CD4-positive, alpha-beta T cell treated with Interleukin-4 for 4 hours (primary cell): ENCODE measurements at regions not wholly inside any gene's neighbourhood (a gene's known extent, or its start where the extent isn't known, plus 50 kb on each side); places are given as distances from the start of the nearest gene placed in this dataset.
"Not testable (repeated sequence)": the region's sequence is repeated elsewhere in the genome, so short reads cannot be mapped to it uniquely, and the experiment has no call there.

ENCODE experiments used
- DNase-seq: peaks from one replicate; pipeline ENCODE4 v3.0.0-alpha.2; 2020

- no peak for DNase-seq
These were observed 116.6 kb downstream of the BUB3 start for GRCh38 chr10:123270806-123271205.

GRCh38 chr10:123272171-123272570, 118.0 kb downstream of the BUB3 start:
- no peak for DNase-seq

GRCh38 chr10:123274306-123275135, 120.3 kb downstream of the BUB3 start:
- DNase-seq, result no peak

GRCh38 chr10:123275136-123275564, 120.9 kb downstream of the BUB3 start:
- no peak for DNase-seq

- no peak for DNase-seq
These were observed 124.2 kb downstream of the BUB3 start for GRCh38 chr10:123278445-123278844.

- not testable (repeated sequence) for DNase-seq
These were observed 129.2 kb downstream of the BUB3 start for GRCh38 chr10:123283371-123283770.

GRCh38 chr10:123284022-123284421, 129.8 kb downstream of the BUB3 start:
- DNase-seq, result no peak

- DNase-seq, result no peak
These were observed 133.5 kb downstream of the BUB3 start for GRCh38 chr10:123287594-123288247.

GRCh38 chr10:123289432-123289831, 135.2 kb downstream of the BUB3 start:
- no peak for DNase-seq

- DNase-seq, result no peak
These were observed 139.9 kb downstream of the BUB3 start for GRCh38 chr10:123294109-123294508.

- no peak for DNase-seq
These were observed 140.7 kb downstream of the BUB3 start for GRCh38 chr10:123294886-123295285.

GRCh38 chr10:123295644-123296043, 141.4 kb downstream of the BUB3 start:
- DNase-seq, result no peak

GRCh38 chr10:123297175-123297574, 143.0 kb downstream of the BUB3 start:
- no peak for DNase-seq

- DNase-seq, result no peak
These were observed 144.4 kb downstream of the BUB3 start for GRCh38 chr10:123298583-123298982.

- no peak for DNase-seq
These were observed 145.4 kb downstream of the BUB3 start for GRCh38 chr10:123299598-123299997.

- DNase-seq, result no peak
These were observed 147.1 kb downstream of the BUB3 start for GRCh38 chr10:123301077-123301857.

GRCh38 chr10:123303581-123304337, 149.6 kb downstream of the BUB3 start:
- DNase-seq, result no peak

GRCh38 chr10:123305671-123306070, 151.5 kb downstream of the BUB3 start:
- no peak for DNase-seq

GRCh38 chr10:123306290-123306689, 152.1 kb downstream of the BUB3 start:
- DNase-seq, result no peak

- no peak for DNase-seq
These were observed 155.5 kb downstream of the BUB3 start for GRCh38 chr10:123309731-123310130.

GRCh38 chr10:123316776-123317175, 162.6 kb downstream of the BUB3 start:
- DNase-seq, result no peak

GRCh38 chr10:123318516-123318915, 164.3 kb downstream of the BUB3 start:
- no peak for DNase-seq

- DNase-seq, result no peak
These were observed 165.9 kb downstream of the BUB3 start for GRCh38 chr10:123320091-123320490.
